Heart left ventricle (tissue), 13 donors: ENCODE measurements at regions not wholly inside any gene's neighbourhood (a gene's known extent, or its start where the extent isn't known, plus 50 kb on each side); places are given as distances from the start of the nearest gene placed in this dataset.

Experiments
- CTCF ChIP-seq, 12 donors: fragments of 200-600 bp; sonication (generic) in 4 of 12; IDR thresholded peaks; one replicate each; pipeline versions ENCODE4 v1.5.0 to v1.8.0; 2018 to 2022; ENCODE audit warnings: antibody characterized with exemption in 12 of 12, mild to moderate bottlenecking in 5 of 12
- POLR2A ChIP-seq, 2 donors: fragments of 450-650 bp; IDR thresholded peaks; one replicate each; pipeline ENCODE4 v1.6.1; 2017; ENCODE audit warnings: antibody characterized with exemption in 2 of 2, mild to moderate bottlenecking in 2 of 2, moderate library complexity in 2 of 2
- donor health status: ischemic (EF 13 %, LVEDD 7.1; RV severe dilation, severe dysfunction).
- donor health status: DM: no; HTN: yes; CAD: no.
- donor health status: DM: no; HTN: no; CAD: no.
- donor health status: ischemic (EF 25% LVEDD 6.9; RV normal size, moderate dysfunction).
- donor health status: ischemic (EF 25% LVEDD 5.7; RV mildly dilated, moderate dysfunction).
- donor health status: ischemic (EF 35%, LVEDD 5.7; RV mildly dilated, moderate dysfunction).
- donor health status: nonischemic (EF 11% LVEDD 7.7; RV severe dilation, severe dysfunction).
- donor health status: DM: yes; HTN: yes; CAD: no.
- donor health status: PGD.
- donor health status: ischemic (EF 29% LVEDD 5.4; RV normal size, mild dysfunction).
- donor health status: nonischemic (EF 23%, LVEDD 6.1; RV moderate dilation, normal function).

- TF ChIP-seq CTCF (IDR thresholded peaks at IDR 0.05) (no peak), POLR2A (IDR thresholded peaks at IDR 0.05) (no peak)
These were observed 128.8 kb downstream of the CYB561 start for GRCh38 chr17:63317166-63317840.
